Stomach (tissue), 4 donors: ENCODE measurements at regions not wholly inside any gene's neighbourhood (a gene's known extent, or its start where the extent isn't known, plus 50 kb on each side); places are given as distances from the start of the nearest gene placed in this dataset.

ENCODE experiments used
- CTCF ChIP-seq, 7 experiments: fragments of 450-650 bp in 4 of 7; fragments of 200-600 bp in 3 of 7; sonication (generic) in 3 of 7; IDR thresholded peaks; one replicate each; pipeline ENCODE4 v1.5.1; 2016 to 2019; ENCODE audit warnings: antibody characterized with exemption in 7 of 7, control low read depth in 2 of 7, mild to moderate bottlenecking in 1 of 7
- EP300 ChIP-seq: sonication (generic); formaldehyde crosslinking; IDR thresholded peaks from one replicate; pipeline ENCODE4 v1.6.1; 2017; ENCODE audit warnings: antibody characterized with exemption

DNA sequence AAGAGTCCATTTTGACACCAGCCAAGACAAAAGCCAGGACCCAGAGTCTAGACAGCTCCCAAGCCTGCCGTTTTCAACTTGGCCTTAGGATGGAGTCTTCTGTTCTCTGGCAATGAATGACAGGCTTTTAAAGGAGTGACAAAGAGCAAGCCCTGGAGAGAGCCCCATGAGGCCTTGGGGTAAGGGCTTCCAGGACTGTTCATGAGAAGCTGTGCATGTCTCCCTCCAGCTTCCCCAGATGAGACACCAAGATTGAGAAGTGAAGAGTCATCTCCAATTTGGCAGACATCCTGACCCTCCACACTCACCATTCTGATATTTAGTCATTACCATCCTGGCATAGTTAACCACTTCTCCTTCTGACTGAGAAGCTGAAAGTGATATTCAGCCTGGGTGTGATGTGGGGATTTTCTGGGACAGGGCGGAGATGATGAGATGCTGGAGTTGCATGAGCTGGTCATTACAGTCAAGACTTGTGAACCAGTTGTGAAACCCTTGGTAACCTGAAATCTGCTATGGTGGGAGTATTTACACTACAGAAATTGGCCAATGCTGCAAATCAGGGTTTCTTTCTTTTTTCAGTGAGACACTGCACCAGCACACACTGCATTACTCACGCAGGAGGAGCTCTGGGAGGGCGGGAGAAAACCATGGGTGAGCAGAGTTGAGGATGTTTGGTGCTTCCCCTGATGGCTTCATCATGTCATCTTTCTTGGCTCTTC is 77.8 kb downstream of the VCPKMT start:
- TF ChIP-seq CTCF (IDR thresholded peaks at IDR 0.05) (no peak), EP300 (no peak)
